GM13977 (cell line): ENCODE measurements at regions not wholly inside any gene's neighbourhood (a gene's known extent, or its start where the extent isn't known, plus 50 kb on each side); places are given as distances from the start of the nearest gene placed in this dataset.

Experiments
- DNase-seq: peaks from one replicate; pipeline ENCODE4 v3.0.0; 2012; ENCODE audit warnings: low spot score
- in situ Hi-C: fragments of 300-500 bp; cut with MboI; formaldehyde crosslinking; loops from one replicate; pipeline ENCODE4 v1.12.0; 2022; ENCODE audit warnings: low sequenced_read_pairs, low pct_unique_long_range_greater_than_20kb, mixed read lengths, inconsistent platforms; ENCODE audit not compliant: unreplicated experiment
- TF ChIP-seq, protein P1 (sequence below): IDR thresholded peaks from 2 replicates; pipeline ENCODE4 v1.5.1; 2012; ENCODE audit warnings: mild to moderate bottlenecking, control low read depth; ENCODE audit not compliant: insufficient read depth; ENCODE audit errors: extremely low read depth, missing control alignments

DNA sequence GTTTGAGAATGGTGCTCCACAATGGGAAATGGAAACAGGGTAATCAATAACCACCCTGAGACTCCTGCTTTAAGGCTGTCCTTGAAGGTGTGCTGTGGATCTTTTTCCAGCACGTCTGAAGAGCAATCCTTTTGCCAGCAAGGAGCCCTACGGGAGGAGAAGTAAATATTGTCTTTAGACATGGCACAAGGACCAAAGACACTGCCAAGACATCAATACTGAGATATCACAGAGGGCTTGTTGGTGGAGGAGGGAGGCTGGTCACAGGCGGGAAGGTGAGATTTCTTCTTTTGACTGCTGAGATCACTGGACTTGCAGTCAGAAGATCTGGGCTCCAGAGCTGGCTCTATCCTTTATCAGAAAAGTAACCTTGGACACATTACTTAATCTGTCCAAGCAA, 135.0 kb upstream of the ZNF462 start:
- DNase-seq, result no peak
- in situ Hi-C loops, result no loop called here
- TF ChIP-seq, protein P1, sequence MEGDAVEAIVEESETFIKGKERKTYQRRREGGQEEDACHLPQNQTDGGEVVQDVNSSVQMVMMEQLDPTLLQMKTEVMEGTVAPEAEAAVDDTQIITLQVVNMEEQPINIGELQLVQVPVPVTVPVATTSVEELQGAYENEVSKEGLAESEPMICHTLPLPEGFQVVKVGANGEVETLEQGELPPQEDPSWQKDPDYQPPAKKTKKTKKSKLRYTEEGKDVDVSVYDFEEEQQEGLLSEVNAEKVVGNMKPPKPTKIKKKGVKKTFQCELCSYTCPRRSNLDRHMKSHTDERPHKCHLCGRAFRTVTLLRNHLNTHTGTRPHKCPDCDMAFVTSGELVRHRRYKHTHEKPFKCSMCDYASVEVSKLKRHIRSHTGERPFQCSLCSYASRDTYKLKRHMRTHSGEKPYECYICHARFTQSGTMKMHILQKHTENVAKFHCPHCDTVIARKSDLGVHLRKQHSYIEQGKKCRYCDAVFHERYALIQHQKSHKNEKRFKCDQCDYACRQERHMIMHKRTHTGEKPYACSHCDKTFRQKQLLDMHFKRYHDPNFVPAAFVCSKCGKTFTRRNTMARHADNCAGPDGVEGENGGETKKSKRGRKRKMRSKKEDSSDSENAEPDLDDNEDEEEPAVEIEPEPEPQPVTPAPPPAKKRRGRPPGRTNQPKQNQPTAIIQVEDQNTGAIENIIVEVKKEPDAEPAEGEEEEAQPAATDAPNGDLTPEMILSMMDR, result no peak

GRCh38 chr9:106728860-106729259, 134.1 kb upstream of the ZNF462 start:
- TF ChIP-seq, protein P1, result no peak
- in situ Hi-C loops, result no loop called here
- no peak for DNase-seq

GRCh38 chr9:106731910-106732309, 131.1 kb upstream of the ZNF462 start:
- DNase-seq, result no peak
- in situ Hi-C loops, result no loop called here
- TF ChIP-seq, protein P1, result no peak

DNA sequence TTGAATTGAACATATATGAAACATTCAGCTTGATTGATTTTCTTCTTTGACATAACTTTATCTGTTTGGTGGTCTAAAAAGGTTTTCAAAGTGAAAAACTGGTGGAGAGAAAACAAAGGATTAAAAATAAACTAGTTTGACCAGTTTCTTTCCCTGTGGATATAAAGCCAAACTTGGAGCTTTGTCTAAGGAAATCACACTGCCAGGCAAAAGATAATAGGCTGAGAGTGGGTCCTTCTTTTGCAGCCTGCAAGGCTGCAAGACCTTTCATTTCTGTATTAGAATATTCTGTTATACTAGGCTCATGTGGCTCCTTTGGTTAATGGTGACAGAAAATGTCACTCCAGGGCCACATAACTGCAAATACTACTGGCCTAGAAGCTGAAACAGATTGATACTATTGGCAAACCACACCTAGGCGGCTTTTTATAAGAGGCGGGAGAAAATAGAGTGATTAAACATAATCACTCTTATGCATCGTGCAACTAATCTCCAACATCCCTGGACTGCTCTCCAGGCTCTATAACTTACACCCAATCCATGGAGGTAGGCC, 129.1 kb upstream of the ZNF462 start:
- in situ Hi-C loops, result no loop called here
- DNase-seq, result no peak
- TF ChIP-seq, protein P1, result no peak

GRCh38 chr9:106737516-106737915, 125.5 kb upstream of the ZNF462 start:
- no peak for DNase-seq
- in situ Hi-C loops, result no loop called here
- TF ChIP-seq, protein P1, result no peak

DNA sequence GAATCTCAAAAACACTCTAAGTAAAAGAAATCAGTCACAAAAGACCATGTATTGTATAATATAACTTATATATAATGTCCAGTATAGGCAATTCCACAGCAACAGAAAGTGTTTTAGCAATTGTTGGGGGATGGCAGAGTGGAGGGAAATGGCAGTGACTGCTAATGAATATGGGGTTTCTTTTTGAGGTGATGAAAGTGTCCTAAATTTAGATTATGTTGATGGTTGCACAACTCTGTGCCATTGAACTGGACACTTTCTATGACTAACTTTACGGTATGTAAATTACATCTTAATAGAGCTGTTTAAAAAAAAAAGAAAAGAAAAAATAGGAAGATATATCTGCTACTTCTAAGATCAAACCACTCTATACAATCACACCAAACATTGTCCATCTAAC, 124.9 kb upstream of the ZNF462 start:
- in situ Hi-C loops, result no loop called here
- TF ChIP-seq, protein P1, result no peak
- DNase-seq, result no peak

- in situ Hi-C loops, result no loop called here
- no peak for DNase-seq
- TF ChIP-seq, protein P1, result no peak
These were observed 117.5 kb upstream of the ZNF462 start for GRCh38 chr9:106745457-106745856.
